ENCODE measurements at regions not wholly inside any gene's neighbourhood (a gene's known extent, or its start where the extent isn't known, plus 50 kb on each side); places are given as distances from the start of the nearest gene placed in this dataset.
"Not testable (repeated sequence)": the region's sequence is repeated elsewhere in the genome, so short reads cannot be mapped to it uniquely, and the experiment has no call there.

DNA sequence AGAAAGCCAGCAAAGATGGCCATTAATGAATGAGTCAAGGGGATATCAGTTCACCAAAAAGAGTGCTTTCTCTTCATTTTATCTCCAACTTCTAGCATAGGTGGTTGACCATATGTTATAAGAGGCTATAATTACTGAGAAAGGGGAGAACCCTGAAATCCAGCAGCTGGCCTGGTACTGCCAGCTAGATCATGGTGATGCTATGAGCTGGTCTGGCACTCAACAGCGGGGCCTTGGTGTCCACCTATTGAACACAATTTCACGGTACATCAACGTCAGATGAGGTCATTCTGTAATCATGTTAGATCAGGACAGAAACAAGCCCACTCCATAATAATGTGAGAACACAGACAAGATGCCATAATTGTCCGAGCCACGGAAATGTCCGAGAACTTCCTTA is 1644.8 kb upstream of the PCDH7 start:
- no peak for DNase-seq (ENCODE audit: low spot score)

DNA sequence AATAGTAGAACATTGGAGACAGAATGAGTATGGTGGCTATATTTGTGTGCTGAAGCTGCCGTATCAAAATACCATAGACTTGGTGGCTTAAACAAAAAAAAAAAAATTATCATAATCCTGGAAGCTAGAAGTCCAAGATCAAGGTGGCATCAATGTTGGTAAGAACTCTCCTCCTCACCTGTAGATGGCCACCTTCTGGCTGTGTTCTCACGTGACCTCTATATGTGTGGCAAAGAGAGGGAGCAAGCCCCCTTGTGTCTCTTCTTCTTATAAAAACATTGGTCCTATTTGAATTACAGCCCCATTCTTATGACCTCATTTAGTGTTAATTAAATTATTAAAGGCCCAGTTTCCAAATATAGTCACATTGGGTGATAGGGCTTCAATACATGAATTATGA is 1640.9 kb upstream of the PCDH7 start:
- DNase-seq (ENCODE audit: low spot score): no peak

DNA sequence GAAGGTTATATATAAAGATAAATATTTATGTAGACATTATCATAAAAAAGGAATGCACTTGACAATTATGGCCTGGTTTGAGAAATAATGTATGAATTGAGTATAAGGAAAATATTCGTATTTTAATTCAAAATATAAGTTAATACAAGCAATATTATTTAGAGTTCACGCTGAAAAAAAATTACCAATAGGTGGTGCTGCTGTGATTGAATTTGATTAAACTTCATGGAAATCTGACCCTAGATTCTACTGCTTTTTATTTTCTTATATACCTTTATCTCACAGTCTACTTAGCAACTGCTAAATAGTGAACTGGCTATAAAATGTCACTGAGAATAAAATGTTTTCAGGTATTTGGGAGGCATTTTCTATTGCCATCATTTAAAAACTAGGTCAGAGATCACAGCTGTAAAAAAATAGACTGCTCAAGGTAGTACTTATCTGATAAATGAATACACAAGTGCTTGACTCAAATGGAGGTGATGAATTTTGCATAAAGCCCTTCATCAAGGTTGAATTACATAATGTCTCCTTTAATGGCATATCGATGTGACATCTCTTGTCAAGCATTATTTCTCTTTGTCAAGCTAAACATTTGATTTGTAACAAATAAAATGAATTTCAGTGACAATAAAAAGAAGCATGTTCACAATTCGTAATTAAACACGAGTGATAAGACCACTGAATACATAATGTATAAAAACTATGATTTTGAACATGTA is 1638.8 kb upstream of the PCDH7 start:
- DNase-seq (ENCODE audit: low spot score): no peak

DNA sequence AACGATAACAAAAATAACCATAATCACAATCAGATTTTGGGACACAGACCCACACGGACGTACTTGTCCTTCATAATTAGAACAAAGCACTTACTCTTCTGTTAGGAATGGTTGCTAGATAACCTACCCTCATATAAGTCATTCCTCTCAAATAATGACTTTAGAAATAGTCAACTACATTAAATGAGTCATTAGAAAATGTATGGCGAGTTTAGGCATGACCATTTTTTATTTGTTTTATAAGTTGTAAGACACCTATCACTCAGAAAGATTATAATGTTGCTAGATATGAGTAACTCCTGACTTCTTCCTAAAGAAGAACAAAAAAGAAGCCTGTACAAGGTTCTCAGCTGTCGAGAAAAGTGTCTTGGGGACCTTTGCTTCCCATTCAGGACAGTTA is 1637.5 kb upstream of the PCDH7 start:
- no peak for DNase-seq (ENCODE audit: low spot score)

GRCh38 chr4:29085748-29086147 is 1634.4 kb upstream of the PCDH7 start:
- DNase-seq (ENCODE audit: low spot score): no peak

- DNase-seq (ENCODE audit: low spot score): no peak
Observed at GRCh38 chr4:29104694-29105093, 1615.5 kb upstream of the PCDH7 start.

GRCh38 chr4:29113960-29114359 is 1606.2 kb upstream of the PCDH7 start:
- DNase-seq (ENCODE audit: low spot score): no peak

- not testable (repeated sequence) for DNase-seq (ENCODE audit: low spot score)
Observed at GRCh38 chr4:29117231-29117722, 1602.9 kb upstream of the PCDH7 start.

- no peak for DNase-seq (ENCODE audit: low spot score)
Observed at GRCh38 chr4:29121586-29121985, 1598.6 kb upstream of the PCDH7 start.

DNA sequence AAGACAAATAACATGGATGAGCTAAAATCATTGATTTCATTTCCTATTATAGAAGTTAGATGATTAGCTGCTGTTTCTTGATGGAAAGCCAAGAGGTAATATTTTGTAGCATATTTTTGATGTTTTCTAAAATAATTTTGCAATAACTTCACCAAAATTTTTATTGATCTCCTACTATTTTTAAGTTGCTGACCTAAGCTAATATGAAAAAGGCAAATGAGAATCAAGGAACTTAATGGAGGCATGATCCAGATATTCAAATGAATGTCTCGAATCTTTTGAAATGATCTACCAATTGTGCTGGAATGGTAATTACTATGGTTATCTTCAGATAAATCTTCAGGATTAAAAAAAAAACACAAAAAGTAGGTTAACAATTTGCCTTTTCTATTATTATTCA is 1591.4 kb upstream of the PCDH7 start:
- DNase-seq (ENCODE audit: low spot score): no peak

- no peak for DNase-seq (ENCODE audit: low spot score)
Observed at GRCh38 chr4:29131304-29131703, 1588.9 kb upstream of the PCDH7 start.

GRCh38 chr4:29142708-29143107 is 1577.5 kb upstream of the PCDH7 start:
- no peak for DNase-seq (ENCODE audit: low spot score)

DNA sequence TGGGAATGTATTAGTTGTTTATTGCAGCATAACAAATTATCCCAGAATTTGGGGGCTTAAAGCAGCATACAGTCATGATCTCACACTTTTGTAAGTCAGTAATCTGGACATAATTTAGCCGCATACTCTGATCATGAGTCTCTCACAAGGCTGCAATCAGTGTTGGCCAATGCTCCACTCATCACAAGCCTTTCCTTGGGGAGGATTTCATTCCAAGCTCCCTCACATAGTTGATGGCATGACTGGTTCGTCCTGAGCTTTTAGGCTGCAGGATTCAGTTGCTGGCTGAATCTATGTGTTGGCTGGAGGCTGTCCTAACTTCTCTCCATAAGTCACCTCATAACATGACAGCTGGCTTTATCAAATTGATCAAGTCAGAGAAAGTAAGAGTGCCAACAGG is 1568.6 kb upstream of the PCDH7 start:
- no peak for DNase-seq (ENCODE audit: low spot score)

DNA sequence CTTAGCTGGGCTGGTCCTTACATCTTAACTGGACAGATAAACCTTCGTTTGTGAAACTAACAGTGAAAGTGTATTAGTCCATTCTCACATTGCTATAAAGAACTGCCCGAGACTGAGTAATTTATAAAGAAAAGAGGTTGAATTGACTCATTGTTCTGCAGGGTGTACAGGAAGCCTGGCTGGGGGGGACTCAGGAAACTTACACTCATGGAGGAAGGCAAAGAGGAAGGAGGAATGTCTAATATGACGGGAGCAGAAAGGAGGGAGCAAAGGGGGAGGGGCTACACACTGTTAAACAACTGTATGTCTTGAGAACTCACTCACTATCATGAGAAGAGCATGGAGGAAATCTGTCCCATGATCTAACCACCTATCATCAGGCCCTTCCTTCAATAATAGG is 1566.5 kb upstream of the PCDH7 start:
- no peak for DNase-seq (ENCODE audit: low spot score)

DNA sequence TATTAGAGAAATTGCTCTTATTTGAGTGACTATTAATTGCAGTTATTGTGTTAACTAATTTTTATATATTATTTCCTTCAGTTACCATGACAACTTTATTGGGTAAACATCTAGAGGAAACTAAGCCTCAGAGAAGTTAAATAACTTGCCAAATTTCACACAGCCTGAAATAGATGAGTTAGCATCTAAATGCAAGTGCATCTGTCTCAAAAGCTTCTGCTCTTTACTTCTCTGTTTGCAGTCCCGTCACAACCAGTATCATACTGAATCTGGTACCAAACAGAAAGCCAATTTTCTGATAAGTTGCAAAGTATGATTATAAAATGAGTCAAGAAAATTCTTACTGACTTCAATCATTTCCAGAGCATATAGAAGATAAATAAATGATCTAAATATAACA is 1544.9 kb upstream of the PCDH7 start:
- no peak for DNase-seq (ENCODE audit: low spot score)

- no peak for DNase-seq (ENCODE audit: low spot score)
Observed at GRCh38 chr4:29199025-29199424, 1521.1 kb upstream of the PCDH7 start.

GRCh38 chr4:29199485-29199884 is 1520.7 kb upstream of the PCDH7 start:
- no peak for DNase-seq (ENCODE audit: low spot score)

DNA sequence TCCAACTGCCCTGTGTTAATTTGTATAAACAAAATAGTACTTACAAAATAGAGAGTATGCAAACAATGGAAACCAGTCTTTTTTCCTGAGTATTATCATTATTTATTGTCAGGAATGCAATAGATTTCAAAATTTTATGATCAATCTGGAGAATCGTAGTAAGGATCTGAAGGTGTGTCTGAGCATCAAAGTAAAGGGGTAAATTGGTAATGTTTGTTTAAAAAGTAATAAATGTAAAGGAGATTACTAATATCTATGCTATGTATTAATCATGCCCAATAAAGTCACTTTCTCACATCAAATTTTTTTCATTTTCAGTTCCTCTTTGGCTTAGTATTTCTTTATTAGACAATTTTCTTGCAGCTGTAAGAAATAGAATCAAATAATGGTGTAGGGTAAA is 1507.1 kb upstream of the PCDH7 start:
- DNase-seq (ENCODE audit: low spot score): no peak

GRCh38 chr4:29220761-29221160 is 1499.4 kb upstream of the PCDH7 start:
- no peak for DNase-seq (ENCODE audit: low spot score)

DNA sequence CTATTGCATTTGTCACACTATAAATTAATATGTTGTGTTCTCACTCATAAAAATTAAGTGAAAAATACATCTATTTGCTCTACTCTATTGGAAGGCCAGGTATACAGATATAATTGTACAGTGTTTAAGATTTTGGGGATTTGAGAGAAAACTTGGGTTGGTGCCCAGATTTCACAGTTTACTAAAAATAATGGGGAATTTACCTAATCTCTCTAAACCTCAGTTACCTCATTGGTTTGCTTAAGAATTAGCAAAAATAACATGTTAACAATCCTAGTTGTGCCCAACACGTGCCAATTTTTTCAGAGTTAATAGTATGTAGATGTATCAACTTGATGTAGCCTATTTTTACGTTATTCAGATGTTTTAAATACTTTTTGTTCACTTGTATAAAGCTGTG is 1495.3 kb upstream of the PCDH7 start:
- no peak for DNase-seq (ENCODE audit: low spot score)

GRCh38 chr4:29240641-29241040 is 1479.5 kb upstream of the PCDH7 start:
- no peak for DNase-seq (ENCODE audit: low spot score)

DNA sequence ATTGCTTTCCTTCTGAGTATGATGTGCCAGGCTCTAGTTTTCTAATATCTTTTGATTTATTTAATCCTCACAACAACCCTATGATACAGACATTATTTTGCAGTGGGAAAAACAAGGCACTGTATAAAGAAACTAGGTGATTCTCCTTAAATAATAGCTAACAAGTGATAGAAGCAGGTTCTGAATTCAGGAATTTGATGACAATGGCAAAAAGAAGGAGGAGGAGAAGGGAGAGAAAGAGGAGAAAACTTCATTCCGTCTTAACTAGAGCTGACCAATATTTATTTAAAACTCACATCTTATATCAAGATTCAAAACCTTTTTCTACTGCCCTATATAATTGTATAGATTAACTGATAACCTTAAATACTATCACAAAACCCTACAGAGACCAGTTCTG is 1477.1 kb upstream of the PCDH7 start:
- no peak for DNase-seq (ENCODE audit: low spot score)

DNA sequence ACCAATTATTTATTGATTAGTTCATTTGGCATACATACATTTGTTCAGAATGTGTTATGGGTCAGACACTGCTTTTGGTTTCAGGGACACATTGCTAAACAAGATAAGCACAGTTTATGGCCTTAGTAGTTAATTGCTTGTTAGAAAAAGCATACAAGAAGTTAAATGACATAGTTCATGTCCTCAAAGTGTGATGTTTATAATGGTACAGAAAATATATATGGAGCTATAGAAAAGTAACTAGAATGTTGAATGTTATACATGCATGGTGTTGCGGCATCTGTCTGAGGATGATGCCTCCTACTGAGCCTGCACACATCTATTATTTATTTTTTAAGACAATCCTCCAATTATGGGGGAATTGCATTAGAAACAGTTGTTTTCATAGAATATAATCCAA is 1476.3 kb upstream of the PCDH7 start:
- DNase-seq (ENCODE audit: low spot score): no peak

- no peak for DNase-seq (ENCODE audit: low spot score)
Observed at GRCh38 chr4:29259556-29259955, 1460.6 kb upstream of the PCDH7 start.
